ENCODE measurements at regions not wholly inside any gene's neighbourhood (a gene's known extent, or its start where the extent isn't known, plus 50 kb on each side); places are given as distances from the start of the nearest gene placed in this dataset.
"Not testable (repeated sequence)": the region's sequence is repeated elsewhere in the genome, so short reads cannot be mapped to it uniquely, and the experiment has no call there.

DNA sequence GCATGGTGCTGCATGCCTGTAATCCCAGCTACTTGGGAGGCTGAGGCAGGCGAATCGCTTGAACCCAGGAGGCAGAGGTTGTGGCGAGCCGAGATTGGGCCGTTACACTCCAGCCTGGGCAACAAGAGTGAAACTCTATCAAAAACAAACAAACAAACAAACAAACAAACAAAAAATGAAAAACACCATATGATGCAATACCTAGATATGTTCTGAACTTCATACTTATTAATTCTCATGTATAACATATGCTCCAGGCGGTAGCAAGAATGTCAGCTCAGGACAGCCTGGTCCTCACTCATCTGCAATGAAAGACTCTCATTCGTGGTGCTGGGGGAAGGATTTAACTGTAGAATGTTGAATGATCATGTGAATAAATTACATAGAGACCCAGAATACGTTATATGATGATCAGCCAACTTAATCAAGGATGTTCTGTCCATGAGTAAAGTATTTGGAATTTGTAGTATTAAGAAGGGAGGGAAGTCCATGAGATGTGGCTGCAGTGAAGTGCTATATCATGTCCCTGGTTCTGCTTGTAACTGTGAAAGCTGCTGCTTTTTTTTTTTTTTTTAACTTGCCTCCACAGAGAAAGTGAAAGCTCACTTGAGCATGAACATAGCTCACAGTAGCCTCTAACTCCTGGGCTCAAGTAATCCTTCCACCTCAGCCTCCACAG is 206.8 kb downstream of the UQCRFS1 start:
- H3K27ac ChIP-seq (ENCODE audit: low read depth, low read length) = no peak overlapping the region
- H3K36me3 ChIP-seq (ENCODE audit: insufficient read depth, low read length) = no peaks in the 10 kb centered on the region
- no peaks in the 10 kb centered on the region for H3K27me3 ChIP-seq (ENCODE audit: control insufficient read depth in 1 of 2, insufficient read depth in 2 of 2, low read length in 2 of 2)
- H3K9me3 ChIP-seq (ENCODE audit: low read length) = no peaks in the 10 kb centered on the region
- H3K9ac ChIP-seq (ENCODE audit: low read length) = no peak overlapping the region
- no peaks in the 10 kb centered on the region for H3K4me1 ChIP-seq (ENCODE audit: insufficient read depth, low read length)
- H3K4me3 ChIP-seq (ENCODE audit: low read depth in 1 of 2, low read length in 2 of 2) = no peak overlapping the region

DNA sequence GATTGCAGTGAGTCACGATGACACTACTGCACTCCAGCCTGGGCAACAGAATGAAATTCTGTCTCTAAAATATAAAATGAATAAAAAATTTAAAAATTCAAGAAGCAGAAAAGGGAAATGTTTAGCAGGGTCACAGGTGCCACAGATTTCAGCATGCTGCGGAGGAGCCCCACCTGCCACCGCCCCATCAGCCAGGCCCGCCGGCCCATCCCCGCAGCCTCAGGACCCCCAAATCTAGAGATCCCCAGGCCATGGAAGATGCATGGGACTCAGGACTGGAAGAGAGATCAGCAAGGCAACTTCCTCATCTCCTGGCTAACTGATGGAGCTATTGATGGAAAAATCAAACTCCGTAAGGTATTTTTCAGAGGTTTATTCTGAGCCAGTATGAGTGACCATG is 208.2 kb downstream of the UQCRFS1 start:
- Histone ChIP-seq H3K4me3 (ENCODE audit: low read depth in 1 of 2, low read length in 2 of 2) (no peak overlapping the region), H3K36me3 (ENCODE audit: insufficient read depth, low read length) (no peaks in the 10 kb centered on the region), H3K27me3 (ENCODE audit: control insufficient read depth in 1 of 2, insufficient read depth in 2 of 2, low read length in 2 of 2) (peaks cover 0 to 4% of the 10 kb centered on the region in 2 donors), H3K27ac (ENCODE audit: low read depth, low read length) (no peak overlapping the region), H3K9ac (ENCODE audit: low read length) (no peak overlapping the region), H3K4me1 (ENCODE audit: insufficient read depth, low read length) (no peaks in the 10 kb centered on the region), H3K9me3 (ENCODE audit: low read length) (no peaks in the 10 kb centered on the region)

DNA sequence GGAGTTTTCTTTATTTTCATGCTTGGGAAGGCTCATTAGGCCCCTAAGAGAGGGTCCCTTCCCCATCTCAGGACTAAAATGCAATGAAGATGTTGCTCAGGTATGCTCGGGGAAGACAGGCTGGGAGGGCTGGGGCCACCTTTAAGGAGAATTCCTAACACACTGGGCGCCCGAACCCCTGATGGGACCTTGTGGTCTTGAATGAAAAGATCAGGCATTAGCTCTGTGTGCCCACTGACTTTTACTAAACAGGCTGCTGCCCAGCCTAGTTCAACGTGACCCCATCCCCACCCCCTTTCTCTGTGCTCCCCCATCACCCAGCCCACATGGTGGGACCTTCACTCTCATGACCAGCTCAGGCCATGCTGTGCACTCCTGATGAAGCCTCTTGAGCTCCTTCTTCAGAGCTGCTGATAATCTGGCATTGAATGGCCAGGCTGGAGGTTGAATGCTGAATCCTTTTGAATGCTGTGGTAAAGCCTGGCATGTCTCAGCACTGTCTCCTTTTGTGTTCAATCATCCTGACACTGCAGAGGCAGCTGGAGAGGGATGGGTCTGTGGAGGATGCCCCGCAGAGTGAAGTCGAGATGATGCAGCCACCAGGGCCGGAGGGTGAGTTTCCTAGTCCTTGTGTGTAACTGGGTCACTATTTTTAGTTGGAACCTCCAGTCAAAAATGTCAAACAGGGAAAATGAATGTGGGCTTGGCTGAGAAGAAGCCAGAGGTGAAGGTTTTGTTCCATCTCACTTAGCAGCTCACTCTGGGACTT is 209.1 kb downstream of the UQCRFS1 start:
- no peak overlapping the region for H3K4me3 ChIP-seq (ENCODE audit: low read depth in 1 of 2, low read length in 2 of 2)
- peaks cover 0 to 4% of the 10 kb centered on the region in 2 donors for H3K27me3 ChIP-seq (ENCODE audit: control insufficient read depth in 1 of 2, insufficient read depth in 2 of 2, low read length in 2 of 2)
- no peaks in the 10 kb centered on the region for H3K36me3 ChIP-seq (ENCODE audit: insufficient read depth, low read length)
- no peaks in the 10 kb centered on the region for H3K4me1 ChIP-seq (ENCODE audit: insufficient read depth, low read length)
- no peaks in the 10 kb centered on the region for H3K9me3 ChIP-seq (ENCODE audit: low read length)
- no peak overlapping the region for H3K27ac ChIP-seq (ENCODE audit: low read depth, low read length)
- H3K9ac ChIP-seq (ENCODE audit: low read length) = no peak overlapping the region

DNA sequence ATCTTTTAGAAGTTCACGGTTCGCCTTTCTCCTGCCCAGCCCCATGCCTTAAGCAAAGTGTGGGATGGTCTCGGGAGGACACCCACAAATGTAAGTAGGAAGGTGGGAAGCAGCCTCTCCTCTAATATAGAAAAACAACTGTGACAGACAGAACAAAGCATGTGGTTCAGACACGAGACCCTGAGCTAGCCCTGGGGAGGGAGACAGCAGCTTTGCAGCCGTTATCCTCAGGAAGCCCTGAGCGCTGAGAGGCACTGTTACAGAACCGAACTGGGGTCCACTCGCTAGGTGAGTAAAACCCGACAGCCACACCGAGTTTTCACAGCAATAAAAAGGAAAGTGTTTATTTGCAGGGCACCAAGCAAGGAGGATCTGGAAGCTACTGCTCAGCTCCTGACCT is 210.6 kb downstream of the UQCRFS1 start:
- Histone ChIP-seq H3K27ac (ENCODE audit: low read depth, low read length) (no peak overlapping the region), H3K4me3 (ENCODE audit: low read depth in 1 of 2, low read length in 2 of 2) (no peak overlapping the region), H3K36me3 (ENCODE audit: insufficient read depth, low read length) (no peaks in the 10 kb centered on the region), H3K4me1 (ENCODE audit: insufficient read depth, low read length) (no peaks in the 10 kb centered on the region), H3K27me3 (ENCODE audit: control insufficient read depth in 1 of 2, insufficient read depth in 2 of 2, low read length in 2 of 2) (peaks cover 0 to 4% of the 10 kb centered on the region in 2 donors), H3K9ac (ENCODE audit: low read length) (no peak overlapping the region), H3K9me3 (ENCODE audit: low read length) (no peaks in the 10 kb centered on the region)

DNA sequence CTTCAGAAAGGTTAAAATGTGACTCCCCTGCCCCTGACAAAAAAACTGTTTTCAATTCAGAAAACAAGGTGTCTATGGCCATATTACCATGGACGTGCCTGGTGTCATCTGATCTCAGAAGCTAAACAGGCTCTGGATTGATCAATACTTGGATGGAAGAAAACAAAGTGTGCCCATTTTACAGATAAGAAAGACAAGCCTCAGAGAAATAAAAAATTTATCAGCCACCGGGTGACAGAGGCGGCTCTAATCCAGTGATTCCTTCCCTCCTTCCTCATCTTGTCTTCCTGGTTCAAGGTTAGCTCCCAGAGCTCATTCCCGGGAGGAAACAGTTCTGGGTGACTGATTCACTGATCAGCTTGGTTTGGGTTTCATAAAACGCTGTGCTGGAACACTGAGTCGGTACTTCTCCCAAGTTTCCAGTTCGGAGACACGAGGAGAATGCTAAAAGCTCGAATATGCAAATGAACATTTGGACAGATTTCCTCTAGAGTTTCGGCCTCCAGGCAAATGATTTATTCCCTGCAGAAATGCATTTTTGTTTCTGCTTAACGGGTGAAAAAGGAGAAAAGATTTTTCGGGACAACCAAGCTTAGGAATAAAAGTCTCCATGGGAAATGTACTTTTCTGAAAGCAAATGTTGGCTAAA is 211.2 kb downstream of the UQCRFS1 start:
- Histone ChIP-seq H3K4me3 (ENCODE audit: low read depth in 1 of 2, low read length in 2 of 2) (no peak overlapping the region), H3K36me3 (ENCODE audit: insufficient read depth, low read length) (no peaks in the 10 kb centered on the region)

DNA sequence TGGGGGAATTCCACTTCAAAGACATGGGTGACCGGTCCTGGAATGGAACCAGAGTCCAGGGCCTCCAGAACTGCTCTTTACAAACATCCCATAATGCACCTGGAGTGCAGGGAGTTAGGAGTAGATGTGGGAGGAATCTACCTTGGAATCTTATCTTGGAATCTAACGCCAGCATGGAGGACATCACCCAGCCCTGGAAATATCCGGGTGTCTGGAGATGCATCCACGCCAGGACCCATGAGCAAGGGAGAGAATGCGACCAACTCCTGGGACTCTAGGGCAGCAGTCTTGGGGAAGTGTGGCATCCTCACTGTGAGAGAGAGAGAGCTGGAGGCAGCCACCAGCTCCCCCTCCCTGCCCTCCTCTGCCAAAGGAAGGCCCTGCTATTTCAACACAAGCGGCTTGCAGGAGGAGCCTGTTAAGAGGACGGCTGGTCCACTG is 211.8 kb downstream of the UQCRFS1 start:
- Histone ChIP-seq H3K36me3 (ENCODE audit: insufficient read depth, low read length) (no peaks in the 10 kb centered on the region), H3K27ac (ENCODE audit: low read depth, low read length) (no peak overlapping the region), H3K4me1 (ENCODE audit: insufficient read depth, low read length) (no peaks in the 10 kb centered on the region), H3K9me3 (ENCODE audit: low read length) (no peaks in the 10 kb centered on the region), H3K27me3 (ENCODE audit: control insufficient read depth in 1 of 2, insufficient read depth in 2 of 2, low read length in 2 of 2) (peaks cover 0 to 4% of the 10 kb centered on the region in 2 donors), H3K9ac (ENCODE audit: low read length) (no peak overlapping the region), H3K4me3 (ENCODE audit: low read depth in 1 of 2, low read length in 2 of 2) (no peak overlapping the region)

More for the DNA sequence above, 211.2 kb downstream of the UQCRFS1 start:
- H3K9ac ChIP-seq (ENCODE audit: low read length) = no peak overlapping the region
- no peaks in the 10 kb centered on the region for H3K4me1 ChIP-seq (ENCODE audit: insufficient read depth, low read length)
- peaks cover 0 to 4% of the 10 kb centered on the region in 2 donors for H3K27me3 ChIP-seq (ENCODE audit: control insufficient read depth in 1 of 2, insufficient read depth in 2 of 2, low read length in 2 of 2)
- H3K27ac ChIP-seq (ENCODE audit: low read depth, low read length) = no peak overlapping the region
- H3K9me3 ChIP-seq (ENCODE audit: low read length) = no peaks in the 10 kb centered on the region

DNA sequence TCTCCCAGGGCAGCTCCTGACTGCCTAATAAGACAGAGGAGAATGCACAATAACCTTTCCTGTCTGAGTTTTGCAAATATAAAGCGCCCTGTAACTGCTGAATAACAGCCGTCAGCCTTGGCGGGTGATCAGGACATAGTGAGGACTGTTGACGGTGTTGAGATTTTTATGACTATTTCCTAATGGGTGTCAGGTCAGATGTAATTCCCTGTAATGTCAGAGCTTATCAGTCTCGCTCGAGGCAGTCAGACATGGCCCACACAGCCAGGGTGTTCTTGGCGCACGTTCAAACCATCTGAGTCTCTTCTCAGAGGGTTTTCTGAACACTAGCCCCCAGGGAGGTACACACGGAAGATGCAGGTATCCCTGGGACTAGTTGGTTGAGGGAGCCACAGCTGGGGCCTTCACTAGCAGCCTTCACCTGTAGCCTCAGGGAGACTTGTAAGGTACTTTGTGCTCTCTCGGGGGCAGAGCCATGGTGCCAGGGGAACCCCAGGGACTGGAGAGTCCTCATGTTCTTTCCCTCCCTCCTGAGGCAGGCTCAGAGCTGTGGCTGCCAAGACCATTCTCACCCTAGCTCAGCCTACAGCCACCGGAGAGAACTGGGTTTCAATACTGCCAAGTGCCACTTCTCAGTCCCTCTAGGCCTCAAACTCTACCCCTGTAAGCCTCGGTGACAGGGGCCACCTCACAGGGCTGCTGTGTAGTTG is 213.1 kb downstream of the UQCRFS1 start:
- H3K4me1 ChIP-seq (ENCODE audit: insufficient read depth, low read length) = no peaks in the 10 kb centered on the region
- H3K27me3 ChIP-seq (ENCODE audit: control insufficient read depth in 1 of 2, insufficient read depth in 2 of 2, low read length in 2 of 2) = peaks cover 0 to 4% of the 10 kb centered on the region in 2 donors
- no peaks in the 10 kb centered on the region for H3K36me3 ChIP-seq (ENCODE audit: insufficient read depth, low read length)
- no peak overlapping the region for H3K4me3 ChIP-seq (ENCODE audit: low read depth in 1 of 2, low read length in 2 of 2)
- no peak overlapping the region for H3K27ac ChIP-seq (ENCODE audit: low read depth, low read length)
- no peak overlapping the region for H3K9ac ChIP-seq (ENCODE audit: low read length)
- H3K9me3 ChIP-seq (ENCODE audit: low read length) = no peaks in the 10 kb centered on the region

DNA sequence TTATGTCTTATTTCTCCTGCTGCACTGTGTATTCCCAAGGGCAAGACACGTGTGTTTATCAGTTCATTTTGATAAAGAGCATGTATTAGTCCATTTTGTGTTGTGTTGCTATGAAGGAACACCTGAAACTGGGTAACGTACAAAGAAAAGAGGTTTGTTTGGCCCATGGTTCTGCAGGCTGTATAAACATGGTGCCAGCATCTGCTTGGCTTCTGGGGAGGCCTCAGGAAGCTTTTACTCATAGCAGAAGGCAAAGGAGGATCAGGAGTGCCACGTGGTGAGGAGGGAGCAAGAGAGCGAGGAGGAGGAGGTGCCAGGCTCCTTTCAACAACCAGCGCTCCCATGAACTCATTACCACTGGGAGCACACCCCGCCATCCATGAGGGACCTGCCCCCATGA is 214.0 kb downstream of the UQCRFS1 start:
- Histone ChIP-seq H3K36me3 (ENCODE audit: insufficient read depth, low read length) (no peaks in the 10 kb centered on the region), H3K27me3 (ENCODE audit: control insufficient read depth in 1 of 2, insufficient read depth in 2 of 2, low read length in 2 of 2) (peaks cover 0 to 4% of the 10 kb centered on the region in 2 donors), H3K4me3 (ENCODE audit: low read depth in 1 of 2, low read length in 2 of 2) (no peak overlapping the region), H3K4me1 (ENCODE audit: insufficient read depth, low read length) (no peaks in the 10 kb centered on the region), H3K9me3 (ENCODE audit: low read length) (no peaks in the 10 kb centered on the region), H3K27ac (ENCODE audit: low read depth, low read length) (no peak overlapping the region), H3K9ac (ENCODE audit: low read length) (no peak overlapping the region)

DNA sequence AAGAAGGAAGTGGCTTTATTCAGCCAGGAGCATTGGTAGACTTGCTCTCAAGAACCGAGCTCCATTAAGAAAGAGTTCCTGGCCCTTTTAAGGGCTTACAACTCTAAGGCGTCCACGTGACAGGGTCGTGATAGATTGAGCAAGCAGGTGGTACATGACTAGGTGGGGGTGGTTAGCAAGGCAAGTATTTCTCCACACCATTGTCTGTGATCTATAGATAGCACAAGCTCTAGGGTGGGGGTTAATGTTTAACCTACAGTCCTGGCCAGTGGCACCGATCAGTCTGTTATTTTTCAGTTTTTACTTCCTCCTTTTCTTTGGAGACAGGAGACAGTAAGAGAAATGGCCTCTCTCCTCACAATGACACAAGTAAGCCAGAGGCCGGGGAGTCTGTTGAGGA is 215.1 kb downstream of the UQCRFS1 start:
- not testable (repeated sequence) for H3K4me3 ChIP-seq (ENCODE audit: low read depth in 1 of 2, low read length in 2 of 2); H3K4me1 ChIP-seq (ENCODE audit: insufficient read depth, low read length); H3K9me3 ChIP-seq (ENCODE audit: low read length); H3K9ac ChIP-seq (ENCODE audit: low read length); H3K36me3 ChIP-seq (ENCODE audit: insufficient read depth, low read length); H3K27ac ChIP-seq (ENCODE audit: low read depth, low read length); H3K27me3 ChIP-seq (ENCODE audit: control insufficient read depth in 1 of 2, insufficient read depth in 2 of 2, low read length in 2 of 2)

DNA sequence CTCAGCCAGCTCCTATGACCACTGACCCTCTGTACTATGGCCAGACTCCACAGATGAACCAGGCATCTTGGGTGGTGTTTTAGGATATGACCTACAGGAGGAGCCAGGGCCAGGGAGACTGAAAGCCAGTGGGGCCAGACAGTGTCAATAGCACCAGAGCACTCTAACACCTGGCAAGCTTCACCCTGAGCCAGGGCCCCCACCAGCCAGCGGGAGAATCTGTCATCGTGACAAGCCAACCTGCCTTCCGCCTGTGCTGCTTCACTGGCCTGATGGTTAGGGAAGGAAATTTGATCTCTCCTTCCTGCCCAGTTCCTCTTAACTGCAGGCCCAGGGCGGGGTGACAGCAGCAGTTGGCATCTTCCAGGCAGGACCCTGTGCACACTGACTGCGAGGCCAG is 222.4 kb downstream of the UQCRFS1 start:
- H3K9me3 ChIP-seq (ENCODE audit: low read length) = no peaks in the 10 kb centered on the region
- H3K4me1 ChIP-seq (ENCODE audit: insufficient read depth, low read length) = no peaks in the 10 kb centered on the region
- no peaks in the 10 kb centered on the region for H3K36me3 ChIP-seq (ENCODE audit: insufficient read depth, low read length)
- H3K9ac ChIP-seq (ENCODE audit: low read length) = no peak overlapping the region
- no peak overlapping the region for H3K4me3 ChIP-seq (ENCODE audit: low read depth in 1 of 2, low read length in 2 of 2)
- no peak overlapping the region for H3K27ac ChIP-seq (ENCODE audit: low read depth, low read length)
- no peaks in the 10 kb centered on the region for H3K27me3 ChIP-seq (ENCODE audit: control insufficient read depth in 1 of 2, insufficient read depth in 2 of 2, low read length in 2 of 2)

DNA sequence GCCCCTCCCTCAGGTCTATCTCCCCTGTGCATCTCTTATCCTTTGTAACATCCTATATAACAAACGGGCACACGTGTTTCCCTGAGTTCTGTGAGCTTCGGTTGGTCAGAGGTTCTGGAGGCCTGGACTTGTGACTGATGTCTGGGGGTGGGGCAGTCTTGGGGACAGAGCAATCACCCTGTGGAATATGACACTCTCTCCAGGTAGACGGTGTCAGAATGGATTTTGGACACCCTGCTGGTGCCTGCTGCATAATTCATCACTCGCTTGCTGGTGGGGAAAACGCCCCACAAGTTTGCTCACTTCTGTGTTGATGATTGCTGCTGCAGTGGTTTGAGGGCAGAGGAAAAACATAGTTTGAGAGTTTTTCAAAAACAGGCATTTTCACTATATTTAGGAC is 223.2 kb downstream of the UQCRFS1 start:
- Histone ChIP-seq H3K9me3 (ENCODE audit: low read length) (no peaks in the 10 kb centered on the region), H3K4me1 (ENCODE audit: insufficient read depth, low read length) (no peaks in the 10 kb centered on the region), H3K9ac (ENCODE audit: low read length) (no peak overlapping the region), H3K4me3 (ENCODE audit: low read depth in 1 of 2, low read length in 2 of 2) (no peak overlapping the region), H3K27ac (ENCODE audit: low read depth, low read length) (no peak overlapping the region), H3K27me3 (ENCODE audit: control insufficient read depth in 1 of 2, insufficient read depth in 2 of 2, low read length in 2 of 2) (no peaks in the 10 kb centered on the region), H3K36me3 (ENCODE audit: insufficient read depth, low read length) (no peaks in the 10 kb centered on the region)
